Kidney (tissue), 13 donors: ENCODE measurements at regions not wholly inside any gene's neighbourhood (a gene's known extent, or its start where the extent isn't known, plus 50 kb on each side); places are given as distances from the start of the nearest gene placed in this dataset.

Experiments
- DNase-seq, 5 donors: peaks; one replicate each; pipeline ENCODE4 v3.0.0-alpha.2; 2013 to 2020
- FAIRE-seq: peaks from 2 replicates; lab custom pipeline; 2012; peaks lifted over from hg19 to GRCh38; lab: Jason Lieb, UNC
- H3K27ac ChIP-seq, 2 donors: one replicate each; pipeline ENCODE4 v1.7.0; 2013; ENCODE audit warnings: low read depth in 2 of 2, low read length in 2 of 2, inconsistent platforms in 1 of 2
- H3K27me3 ChIP-seq: one replicate; pipeline ENCODE4 v1.7.1; 2013; ENCODE audit warnings: low read length, inconsistent platforms; ENCODE audit not compliant: control insufficient read depth, insufficient read depth
- H3K36me3 ChIP-seq, 3 donors: one replicate each; pipeline versions ENCODE4 v1.7.0 to v1.7.1; 2013; ENCODE audit warnings: low read length in 3 of 3, control low read depth in 1 of 3, inconsistent platforms in 1 of 3; ENCODE audit not compliant: insufficient read depth in 3 of 3, control insufficient read depth in 2 of 3
- H3K4me1 ChIP-seq, 3 donors: one replicate each; pipeline versions ENCODE4 v1.7.0 to v1.7.1; 2013; ENCODE audit warnings: low read length in 3 of 3, inconsistent platforms in 1 of 3, low read depth in 1 of 3; ENCODE audit not compliant: control insufficient read depth in 2 of 3, insufficient read depth in 2 of 3
- H3K4me3 ChIP-seq, 3 donors: one replicate each; pipeline versions ENCODE4 v1.7.0 to v1.8.1; 2013; ENCODE audit warnings: low read length in 3 of 3, control low read depth in 1 of 3, inconsistent platforms in 1 of 3
- H3K9ac ChIP-seq, 3 donors: one replicate each; pipeline versions ENCODE4 v1.7.0 to v1.7.1; 2013; ENCODE audit warnings: low read length in 3 of 3, control low read depth in 1 of 3, inconsistent platforms in 1 of 3
- H3K9me3 ChIP-seq, 3 donors: one replicate each; pipeline versions ENCODE4 v1.7.0 to v1.7.1; 2013; ENCODE audit warnings: low read length in 3 of 3, control low read depth in 1 of 3, inconsistent platforms in 1 of 3; ENCODE audit not compliant: control insufficient read depth in 2 of 3, insufficient read depth in 1 of 3
- intact Hi-C: fragments of 100-400 bp; cut with DNase I; formaldehyde crosslinking; loops from one replicate; pipeline ENCODE4 v1.11.1; 2022
- TF ChIP-seq, protein P1 (sequence below): IDR thresholded peaks from 3 replicates; pipeline ENCODE4 v1.5.1; 2012; ENCODE audit warnings: mild to moderate bottlenecking, moderate library complexity, borderline replicate concordance; ENCODE audit not compliant: insufficient read depth; ENCODE audit errors: extremely low read depth
- donor health status: control.
- donor health status: control.
- donor health status: control.
- donor health status: control.
- donor health status: control.
- donor health status: DM: yes; HTN: yes; CAD: no.
- donor health status: Normal renal cell carcinoma (clear cell type).

DNA sequence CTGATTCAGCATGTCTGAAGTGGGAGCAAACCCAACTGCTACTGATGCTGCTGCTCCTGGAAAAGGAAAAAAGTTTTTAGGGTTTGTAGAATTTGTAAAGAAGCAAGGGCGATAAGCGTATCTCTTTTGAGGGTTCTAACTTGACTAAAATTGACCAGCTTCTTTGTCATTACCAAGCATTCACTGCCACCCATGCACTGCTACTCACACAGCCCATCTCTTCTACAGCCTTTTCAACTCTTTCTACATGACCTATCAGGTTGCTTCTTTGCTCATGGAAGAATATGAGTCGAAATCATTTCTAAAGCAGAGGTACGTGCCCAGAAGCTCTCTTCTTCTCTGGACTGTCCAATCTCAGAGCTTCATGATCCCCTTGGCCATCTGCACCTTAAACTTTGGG is 570.9 kb downstream of the EPHA7 start:
- TF ChIP-seq, protein P1, sequence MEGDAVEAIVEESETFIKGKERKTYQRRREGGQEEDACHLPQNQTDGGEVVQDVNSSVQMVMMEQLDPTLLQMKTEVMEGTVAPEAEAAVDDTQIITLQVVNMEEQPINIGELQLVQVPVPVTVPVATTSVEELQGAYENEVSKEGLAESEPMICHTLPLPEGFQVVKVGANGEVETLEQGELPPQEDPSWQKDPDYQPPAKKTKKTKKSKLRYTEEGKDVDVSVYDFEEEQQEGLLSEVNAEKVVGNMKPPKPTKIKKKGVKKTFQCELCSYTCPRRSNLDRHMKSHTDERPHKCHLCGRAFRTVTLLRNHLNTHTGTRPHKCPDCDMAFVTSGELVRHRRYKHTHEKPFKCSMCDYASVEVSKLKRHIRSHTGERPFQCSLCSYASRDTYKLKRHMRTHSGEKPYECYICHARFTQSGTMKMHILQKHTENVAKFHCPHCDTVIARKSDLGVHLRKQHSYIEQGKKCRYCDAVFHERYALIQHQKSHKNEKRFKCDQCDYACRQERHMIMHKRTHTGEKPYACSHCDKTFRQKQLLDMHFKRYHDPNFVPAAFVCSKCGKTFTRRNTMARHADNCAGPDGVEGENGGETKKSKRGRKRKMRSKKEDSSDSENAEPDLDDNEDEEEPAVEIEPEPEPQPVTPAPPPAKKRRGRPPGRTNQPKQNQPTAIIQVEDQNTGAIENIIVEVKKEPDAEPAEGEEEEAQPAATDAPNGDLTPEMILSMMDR, result no peak
- DNase-seq (no peak), FAIRE-seq (no peak)
- Histone ChIP-seq H3K4me1 (no peaks in the 10 kb centered on the region), H3K36me3 (no peaks in the 10 kb centered on the region), H3K9me3 (no peaks in the 10 kb centered on the region), H3K9ac (no peak overlapping the region), H3K4me3 (no peak overlapping the region), H3K27ac (no peak overlapping the region), H3K27me3 (no peaks in the 10 kb centered on the region)
- intact Hi-C loops, result no loop called here

DNA sequence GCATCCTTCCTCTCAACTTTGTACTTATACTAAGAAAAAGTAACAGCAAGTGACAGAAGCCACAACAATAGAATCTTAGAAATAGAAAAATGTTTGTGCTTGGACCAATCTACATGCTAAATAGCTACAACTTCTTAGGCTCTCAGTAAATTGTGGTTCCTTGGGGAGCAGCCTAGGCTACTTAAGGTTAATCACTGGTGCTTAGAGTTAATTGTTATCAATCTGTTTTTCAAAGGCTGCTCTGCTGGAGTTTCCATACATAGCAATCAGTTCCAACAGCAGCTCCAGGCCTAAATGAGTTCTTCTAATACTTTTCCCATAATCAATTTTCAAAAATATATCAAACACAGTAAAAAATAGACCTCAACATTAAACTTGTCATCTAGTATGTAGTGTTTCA is 571.4 kb downstream of the EPHA7 start:
- Histone ChIP-seq H3K4me1 (no peaks in the 10 kb centered on the region), H3K27ac (no peak overlapping the region), H3K9ac (no peak overlapping the region), H3K27me3 (no peaks in the 10 kb centered on the region), H3K36me3 (no peaks in the 10 kb centered on the region), H3K4me3 (no peak overlapping the region), H3K9me3 (no peaks in the 10 kb centered on the region)
- TF ChIP-seq, protein P1, result no peak
- no peak for FAIRE-seq
- no peak for DNase-seq
- intact Hi-C loops, result no loop called here

GRCh38 chr6:92840246-92840930 is 579.0 kb downstream of the EPHA7 start:
- no peaks in the 10 kb centered on the region for H3K27me3 ChIP-seq
- intact Hi-C loops, result no loop called here
- H3K9me3 ChIP-seq, result no peaks in the 10 kb centered on the region
- no peak overlapping the region for H3K9ac ChIP-seq
- H3K36me3 ChIP-seq, result no peaks in the 10 kb centered on the region
- TF ChIP-seq, protein P1, result no peak
- no peak overlapping the region for H3K4me3 ChIP-seq
- no peaks in the 10 kb centered on the region for H3K4me1 ChIP-seq
- FAIRE-seq (no peak), DNase-seq (no peak)
- H3K27ac ChIP-seq, result no peak overlapping the region

GRCh38 chr6:92828788-92829187 is 590.6 kb downstream of the EPHA7 start:
- Histone ChIP-seq H3K27me3 (no peaks in the 10 kb centered on the region), H3K27ac (no peak overlapping the region), H3K9ac (no peak overlapping the region), H3K4me3 (no peak overlapping the region), H3K9me3 (no peaks in the 10 kb centered on the region), H3K4me1 (no peaks in the 10 kb centered on the region), H3K36me3 (no peaks in the 10 kb centered on the region)
- FAIRE-seq (peak; percentile 94), DNase-seq (no peak)
- TF ChIP-seq, protein P1, result no peak
- intact Hi-C loops, result no loop called here
